Stimulated activated CD4-positive, alpha-beta T cell treated with anti-CD3 and anti-CD28 coated beads, TNF-alpha, amount 100 ng/mL, for 4 hours (primary cell): ENCODE measurements at regions not wholly inside any gene's neighbourhood (a gene's known extent, or its start where the extent isn't known, plus 50 kb on each side); places are given as distances from the start of the nearest gene placed in this dataset.

Experiments
- DNase-seq, 3 experiments: peaks; one replicate each; pipeline ENCODE4 v3.0.0-alpha.2; 2020; ENCODE audit warnings: low read depth in 3 of 3

- no peak for DNase-seq
These were observed 134.1 kb upstream of the C1GALT1 start for GRCh38 chr7:7048213-7048612.

GRCh38 chr7:7051206-7051877 is 131.0 kb upstream of the C1GALT1 start:
- DNase-seq, result no peak

GRCh38 chr7:7054252-7054830 is 128.0 kb upstream of the C1GALT1 start:
- no peak for DNase-seq

- no peak for DNase-seq
These were observed 121.3 kb upstream of the C1GALT1 start for GRCh38 chr7:7060828-7061599.

- DNase-seq, result no peak
These were observed 104.4 kb upstream of the C1GALT1 start for GRCh38 chr7:7077945-7078344.

GRCh38 chr7:7080802-7081201 is 101.5 kb upstream of the C1GALT1 start:
- DNase-seq, result no peak

GRCh38 chr7:7090460-7090859 is 91.9 kb upstream of the C1GALT1 start:
- no peak for DNase-seq

GRCh38 chr7:7098280-7098818 is 84.0 kb upstream of the C1GALT1 start:
- no peak for DNase-seq

GRCh38 chr7:7099584-7100014 is 82.7 kb upstream of the C1GALT1 start:
- no peak for DNase-seq

- no peak for DNase-seq
These were observed 81.9 kb upstream of the C1GALT1 start for GRCh38 chr7:7100432-7100849.

- no peak for DNase-seq
These were observed 79.4 kb upstream of the C1GALT1 start for GRCh38 chr7:7102906-7103305.

- DNase-seq, result no peak
These were observed 78.7 kb upstream of the C1GALT1 start for GRCh38 chr7:7103343-7104313.

GRCh38 chr7:7104314-7104698 is 78.0 kb upstream of the C1GALT1 start:
- no peak for DNase-seq

- DNase-seq, result no peak
These were observed 77.4 kb upstream of the C1GALT1 start for GRCh38 chr7:7104971-7105370.

GRCh38 chr7:7105800-7106582 is 76.4 kb upstream of the C1GALT1 start:
- no peak for DNase-seq

- no peak for DNase-seq
These were observed 73.4 kb upstream of the C1GALT1 start for GRCh38 chr7:7108931-7109330.

- no peak for DNase-seq
These were observed 72.4 kb upstream of the C1GALT1 start for GRCh38 chr7:7109934-7110333.

- DNase-seq, result no peak
These were observed 71.6 kb upstream of the C1GALT1 start for GRCh38 chr7:7110706-7111105.

- no peak for DNase-seq
These were observed 69.5 kb upstream of the C1GALT1 start for GRCh38 chr7:7112868-7113267.

- no peak for DNase-seq
These were observed 67.6 kb upstream of the C1GALT1 start for GRCh38 chr7:7114575-7115291.
